Hematopoietic multipotent progenitor cell treated with erythropoietin and hydrocortisone succinate and interleukin-3 and kit ligand, for 17 days (in vitro differentiated cells): ENCODE measurements at regions not wholly inside any gene's neighbourhood (a gene's known extent, or its start where the extent isn't known, plus 50 kb on each side); places are given as distances from the start of the nearest gene placed in this dataset.

Experiments
- DNase-seq: peaks from one replicate; pipeline ENCODE4 v3.0.0-alpha.2; 2015; ENCODE audit warnings: low spot score

DNA sequence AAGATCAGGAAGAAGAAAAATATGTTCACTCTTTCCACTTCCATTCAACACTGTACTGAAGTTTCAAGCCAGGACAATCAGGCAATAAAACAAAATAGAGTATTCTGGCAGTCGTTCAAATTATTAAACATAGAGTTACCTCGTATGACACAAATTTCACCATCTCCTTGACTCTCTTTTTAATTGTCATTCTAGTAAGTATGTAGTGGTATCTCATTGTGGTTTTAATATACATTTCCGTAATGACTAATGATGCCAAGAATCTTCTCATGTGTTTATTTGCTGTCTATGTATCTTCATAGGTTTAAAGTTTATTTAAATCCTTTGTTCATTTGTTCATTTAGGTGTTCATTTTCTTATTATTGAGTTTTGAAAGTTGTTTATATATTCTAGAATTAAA, 352.2 kb downstream of the IDS start:
- DNase-seq, result no peak

DNA sequence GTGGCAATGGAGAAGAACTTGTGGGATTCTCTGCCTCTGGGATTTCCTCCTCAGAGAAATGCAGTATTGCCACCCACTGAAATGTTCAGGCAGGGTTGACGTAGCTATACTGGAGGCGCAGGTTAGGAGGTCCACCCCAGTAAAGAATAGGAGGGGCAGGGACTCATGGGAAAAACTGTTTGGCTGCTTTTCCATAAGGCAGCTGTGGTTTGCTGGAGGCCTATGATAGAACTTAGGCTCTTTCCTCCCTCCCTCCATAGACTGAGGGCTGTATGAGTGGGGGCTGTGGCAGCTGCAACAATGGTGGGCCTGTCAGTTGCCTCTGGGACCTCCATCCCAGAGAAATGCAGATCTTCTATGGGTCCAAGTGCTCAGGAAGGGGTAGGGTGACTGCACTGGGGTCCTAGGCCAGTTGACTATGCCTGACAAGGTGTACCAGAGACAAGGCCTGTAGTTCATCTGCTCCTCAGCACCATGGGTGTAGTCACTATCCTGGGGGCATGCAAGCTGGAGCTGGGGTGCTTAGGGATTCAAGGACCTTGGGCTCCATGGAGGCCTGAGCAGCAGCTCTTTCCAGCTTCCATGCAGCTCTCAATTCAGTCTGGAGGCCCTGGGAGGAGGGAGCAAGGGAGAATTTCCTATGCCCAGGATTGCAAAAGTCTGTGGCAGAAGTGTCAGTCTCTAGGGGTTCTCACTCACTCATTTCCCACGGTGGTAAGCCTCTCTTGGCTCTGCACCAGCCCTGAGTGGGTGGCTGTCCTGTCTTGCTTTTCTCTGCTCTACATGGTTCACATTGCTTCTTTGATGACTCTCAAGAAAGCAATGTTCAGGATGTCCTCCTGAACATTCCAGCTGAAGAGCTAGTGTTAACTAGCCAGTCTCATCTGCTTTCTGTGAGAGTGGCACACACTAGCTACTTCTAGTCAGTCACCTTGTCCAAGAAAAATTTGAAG, 353.0 kb downstream of the IDS start:
- no peak for DNase-seq

DNA sequence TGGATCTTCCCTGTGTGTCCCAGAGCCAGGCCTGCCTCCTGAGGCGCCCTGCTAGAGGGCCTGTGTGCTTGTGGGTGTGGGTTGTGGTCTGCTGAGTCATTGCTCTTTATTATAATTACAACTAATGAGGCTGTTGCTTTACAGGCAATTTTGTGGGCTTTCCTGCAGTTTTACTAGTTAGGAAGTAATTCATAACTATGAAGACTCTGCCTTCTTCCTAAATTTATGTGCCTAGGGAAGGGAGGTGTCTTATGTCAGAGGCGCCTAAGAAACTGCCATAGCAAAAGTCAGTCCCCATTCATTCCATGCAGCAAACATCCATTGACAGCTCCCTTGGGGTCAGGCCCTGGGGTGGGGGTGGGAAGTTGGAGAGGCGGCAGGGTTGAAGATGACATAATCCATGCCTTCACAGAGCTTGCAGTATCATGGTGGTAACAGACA, 359.2 kb downstream of the IDS start:
- no peak for DNase-seq

DNA sequence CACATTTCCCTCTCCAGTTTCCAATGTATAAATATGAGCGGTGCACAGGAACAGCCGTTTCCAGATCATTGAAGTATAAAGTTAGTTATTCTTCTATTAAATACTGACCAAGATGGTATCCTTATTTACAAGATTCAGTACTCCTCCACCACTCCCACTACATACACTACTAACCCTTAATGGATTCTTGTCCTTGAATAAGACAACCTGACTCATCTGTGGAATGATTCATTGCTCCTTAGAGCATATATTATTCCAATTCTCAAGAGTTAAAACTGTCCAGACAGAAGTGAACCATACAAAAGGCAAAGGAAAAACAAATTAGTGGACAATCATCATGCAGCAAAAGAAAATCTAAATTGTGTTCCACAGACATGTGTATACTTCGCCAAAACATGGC, 373.3 kb downstream of the IDS start:
- no peak for DNase-seq

DNA sequence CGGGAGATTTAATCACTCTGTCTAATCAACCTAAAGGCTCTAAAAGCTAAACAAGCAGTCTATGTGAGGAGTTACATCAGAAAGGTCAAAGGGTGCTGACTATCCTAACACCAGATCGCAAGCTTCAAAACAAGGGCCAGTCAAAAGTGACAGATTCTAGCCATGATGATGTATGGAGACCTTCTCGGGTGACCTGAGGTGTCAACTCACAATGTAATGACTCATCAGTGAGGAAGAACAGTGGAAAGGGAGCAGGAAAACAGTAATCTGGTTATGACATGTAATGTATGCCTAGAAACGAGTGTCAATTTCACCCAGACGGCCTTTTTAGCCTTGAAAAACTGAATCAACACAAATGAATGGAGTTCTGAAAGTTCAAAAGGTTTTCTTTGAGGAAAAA, 375.3 kb downstream of the IDS start:
- no peak for DNase-seq

DNA sequence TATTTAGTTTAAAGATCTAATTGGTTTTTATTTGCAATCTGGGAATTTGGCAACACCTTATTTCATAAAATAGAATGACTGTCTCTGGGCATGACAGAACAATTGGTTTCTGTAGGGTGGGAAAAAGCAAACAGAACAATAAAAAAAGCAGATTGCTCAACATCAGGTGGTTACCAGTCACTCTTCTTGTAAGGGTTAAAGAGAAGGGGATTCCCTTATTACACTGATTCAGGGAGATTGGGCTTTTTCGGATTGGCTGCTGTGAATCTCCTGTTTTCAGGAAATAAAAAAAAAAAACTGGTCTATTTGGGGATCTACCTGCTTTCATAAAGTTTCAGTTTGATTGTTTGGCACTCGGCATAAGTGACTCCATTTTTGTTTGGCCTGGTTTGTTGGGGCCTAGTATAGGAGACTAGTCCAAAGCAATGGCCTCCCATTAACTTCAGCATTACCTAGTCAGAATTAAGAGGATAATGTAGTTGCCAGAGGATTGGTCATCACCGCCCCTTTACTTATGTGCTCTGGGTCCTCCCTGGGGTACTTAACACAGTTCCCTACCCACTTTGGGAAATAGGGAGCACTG, 380.5 kb downstream of the IDS start:
- no peak for DNase-seq

DNA sequence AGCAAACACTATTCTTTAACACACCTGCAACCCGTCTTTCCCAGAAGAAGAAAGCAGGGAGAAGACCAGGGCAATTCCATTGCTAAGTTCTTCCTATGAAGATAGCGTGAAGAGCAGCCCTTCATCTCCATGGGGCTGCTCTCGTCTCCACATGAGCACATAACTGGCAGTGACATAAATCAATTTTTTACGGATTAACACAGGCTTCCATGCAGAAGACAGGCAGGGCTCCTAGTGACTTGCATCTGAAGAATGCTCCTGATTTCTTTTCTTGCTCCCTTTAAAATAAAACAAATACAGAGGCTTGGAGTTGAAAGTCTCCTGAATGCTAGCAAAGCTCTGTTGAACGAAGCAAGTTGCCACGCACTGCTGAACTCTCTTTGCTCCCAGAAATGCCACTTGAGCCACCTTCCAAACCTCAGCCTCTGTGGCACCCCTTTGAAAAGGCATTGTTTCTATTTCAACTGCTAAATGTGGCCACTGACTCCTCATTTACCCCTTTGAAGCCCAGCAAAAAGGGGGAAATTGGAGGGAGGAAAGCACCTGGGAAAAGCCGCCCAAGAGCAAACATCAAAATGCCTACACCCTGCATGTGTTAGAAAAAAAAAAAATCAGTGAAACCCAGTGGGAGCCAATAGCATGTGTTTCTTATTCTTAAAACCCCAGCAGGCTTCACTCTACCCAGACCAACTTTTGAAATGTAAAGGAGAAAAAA, 383.7 kb downstream of the IDS start:
- no peak for DNase-seq

DNA sequence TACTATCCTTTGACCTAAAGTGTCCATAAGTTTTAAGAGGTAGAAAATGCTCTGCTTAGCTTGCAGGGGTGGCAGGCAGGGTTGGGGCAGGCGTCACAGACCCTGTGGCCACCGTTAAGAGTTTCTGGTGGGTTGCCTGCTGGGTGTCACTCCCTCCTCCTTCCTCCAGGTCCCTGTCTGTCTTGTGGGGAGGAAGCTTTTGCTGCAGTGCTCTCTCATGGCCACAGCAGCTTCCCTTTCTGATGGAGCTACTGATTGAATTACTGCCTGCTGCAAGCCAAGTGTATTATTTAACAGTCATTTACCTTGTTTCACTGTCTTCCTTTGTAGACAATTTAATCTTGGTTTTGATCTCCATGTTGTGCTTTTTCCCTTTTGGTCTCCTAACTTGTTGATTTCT, 384.6 kb downstream of the IDS start:
- no peak for DNase-seq

DNA sequence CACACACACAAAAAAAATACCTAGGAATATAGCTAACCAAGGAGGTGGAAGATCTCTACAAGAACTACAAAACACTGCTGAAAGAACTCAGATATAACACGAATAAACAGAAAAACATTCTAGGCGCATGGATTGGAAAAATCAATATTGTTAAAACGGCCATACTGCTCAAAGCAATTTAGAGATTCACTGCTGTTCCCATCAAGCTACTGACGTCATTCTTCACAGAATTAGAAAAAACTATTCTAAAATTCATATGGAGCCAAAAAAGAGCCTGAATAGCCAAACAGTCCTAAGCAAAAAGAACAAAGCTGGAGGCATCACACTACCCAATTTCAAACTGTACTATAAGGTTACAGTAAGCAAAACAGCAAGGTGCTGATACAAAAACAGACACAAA, 390.2 kb downstream of the IDS start:
- no peak for DNase-seq

DNA sequence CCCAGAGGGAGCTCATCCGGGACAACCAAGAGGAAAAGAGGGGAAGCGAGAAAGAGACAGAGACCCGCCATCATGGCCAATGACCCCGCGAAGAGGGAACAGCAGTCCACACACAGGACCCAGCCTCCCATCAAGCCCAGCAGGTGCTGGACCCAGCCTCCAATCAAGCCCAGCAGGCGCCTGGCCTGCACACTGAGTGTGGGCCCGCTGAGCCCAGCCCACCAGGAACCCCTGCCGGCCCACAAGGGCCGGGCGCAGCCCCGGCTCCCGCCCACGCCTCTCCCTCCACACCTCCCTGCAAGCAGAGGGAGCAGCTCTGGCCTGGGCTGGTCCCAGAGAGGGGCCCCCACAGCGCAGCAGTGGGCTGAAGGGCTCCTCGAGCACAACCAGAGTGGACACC, 391.1 kb downstream of the IDS start:
- DNase-seq, result no peak

DNA sequence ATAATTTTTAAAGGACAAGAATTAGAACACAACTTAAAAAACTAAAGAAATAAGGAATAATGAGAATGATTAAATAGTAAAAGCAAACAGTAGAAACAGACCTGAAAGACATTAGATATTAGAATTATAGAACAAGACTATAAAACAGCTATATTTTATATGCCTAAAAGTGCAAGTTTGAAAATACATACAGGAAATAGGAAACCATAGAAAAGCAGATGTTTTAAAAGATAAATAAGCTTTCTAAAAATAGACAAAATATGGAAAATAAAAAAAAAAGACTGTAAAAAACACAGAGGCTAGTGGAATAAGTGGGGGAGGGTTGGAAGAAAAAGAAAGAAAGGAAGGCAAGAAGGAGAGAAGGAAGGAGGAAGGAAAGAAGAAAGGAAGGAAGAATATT, 407.3 kb downstream of the IDS start:
- no peak for DNase-seq

DNA sequence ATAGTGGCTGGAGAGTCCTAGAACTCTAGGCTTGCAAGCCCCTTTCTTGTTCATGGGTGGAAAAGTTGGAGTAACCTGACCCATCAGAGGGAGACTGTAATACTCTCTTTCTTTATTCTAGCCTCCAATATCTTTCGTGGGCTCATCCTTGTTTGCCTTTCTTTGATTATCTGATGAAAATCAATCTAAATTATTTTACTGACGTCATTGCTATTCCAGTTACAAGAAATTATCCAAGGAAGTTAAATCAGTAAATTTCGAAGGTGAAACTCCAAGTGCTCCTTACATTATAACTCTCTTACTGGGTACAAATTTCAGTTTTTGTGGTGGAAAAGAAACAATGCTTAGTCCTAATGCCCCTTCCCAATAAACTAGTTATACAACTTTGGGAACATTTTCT, 412.9 kb downstream of the IDS start:
- no peak for DNase-seq

DNA sequence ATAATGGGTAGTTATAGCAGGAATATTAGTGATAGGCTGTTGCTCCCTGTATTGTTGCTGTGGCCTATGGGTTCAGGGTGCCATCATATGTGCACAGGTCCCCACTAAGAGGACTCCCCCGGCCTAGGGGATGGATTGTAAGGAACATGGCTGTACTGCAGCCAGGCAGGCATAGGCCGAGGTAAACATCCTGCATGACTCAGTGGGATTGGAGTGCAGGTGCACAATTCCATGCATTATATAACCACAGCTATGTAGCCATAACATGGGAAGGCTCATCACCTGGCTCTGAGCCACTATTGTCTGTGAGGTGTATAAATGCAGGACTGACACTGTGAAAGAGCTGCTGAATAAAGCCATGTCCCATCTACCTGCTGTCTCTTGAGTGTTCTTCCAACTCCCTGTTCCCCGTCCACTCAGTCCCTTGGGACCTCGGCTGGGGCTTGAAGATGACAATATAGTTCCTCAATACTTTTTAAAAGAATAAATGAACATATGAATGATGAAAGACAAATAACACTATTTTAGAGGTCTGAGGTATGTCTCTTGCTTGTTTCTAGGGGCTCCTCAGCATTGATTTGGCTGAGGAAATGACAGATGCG, 425.2 kb downstream of the IDS start:
- no peak for DNase-seq

DNA sequence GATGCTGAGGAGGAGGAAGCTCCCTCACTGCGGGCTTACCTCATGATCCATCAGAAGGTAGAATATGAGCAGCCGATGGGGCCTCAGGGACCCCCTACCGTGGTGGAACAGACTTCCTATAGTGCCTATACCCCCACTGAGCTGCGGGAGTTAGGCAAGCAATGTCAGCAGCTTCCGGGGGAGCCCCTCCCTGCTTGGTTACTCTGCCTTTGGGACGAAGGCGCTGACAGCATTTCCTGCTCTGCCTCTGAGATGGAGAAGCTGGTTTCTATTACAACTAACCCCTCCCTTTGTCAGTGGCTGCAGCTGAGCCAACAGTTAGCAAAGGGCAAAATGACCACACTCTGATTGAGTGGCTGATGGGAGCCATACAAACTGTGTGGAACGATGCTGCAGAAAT, 430.7 kb downstream of the IDS start:
- DNase-seq, result no peak

DNA sequence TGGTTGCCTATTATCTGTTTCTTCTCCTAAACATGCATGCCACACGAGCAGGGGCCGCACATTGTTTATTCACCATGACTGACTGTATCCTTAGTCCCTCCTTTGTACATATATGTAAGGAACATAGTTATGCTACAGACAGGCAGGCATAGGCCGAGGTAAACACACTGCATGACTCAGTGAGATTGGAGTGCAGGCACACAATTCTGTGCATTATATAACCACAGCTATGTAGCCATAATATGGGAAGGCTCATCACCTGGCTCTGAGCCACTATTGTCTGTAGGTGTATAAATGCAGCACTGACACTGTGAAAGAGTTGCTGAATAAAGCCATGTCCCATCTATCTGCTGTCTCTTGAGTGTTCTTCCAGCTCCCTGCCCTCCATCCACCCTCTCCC, 431.6 kb downstream of the IDS start:
- DNase-seq, result no peak

DNA sequence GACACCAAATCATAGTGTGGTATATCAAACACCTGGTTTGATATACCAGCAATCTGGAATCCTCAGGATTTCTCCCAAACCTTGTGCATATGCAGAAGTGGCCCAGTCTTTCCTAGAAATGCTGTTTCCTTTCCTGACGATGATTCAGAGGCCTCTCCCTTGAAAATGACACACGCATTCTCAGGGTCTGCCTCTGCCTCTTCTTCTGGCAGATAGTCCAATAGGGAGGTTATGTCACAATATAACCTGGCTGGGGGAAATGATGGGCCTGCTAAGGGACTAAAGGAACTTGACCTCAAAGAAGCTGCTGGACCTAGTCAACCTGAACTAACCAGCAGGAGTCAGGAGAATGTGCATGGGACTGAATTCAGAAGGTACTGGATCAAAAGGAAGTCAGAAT, 435.2 kb downstream of the IDS start:
- DNase-seq, result no peak

DNA sequence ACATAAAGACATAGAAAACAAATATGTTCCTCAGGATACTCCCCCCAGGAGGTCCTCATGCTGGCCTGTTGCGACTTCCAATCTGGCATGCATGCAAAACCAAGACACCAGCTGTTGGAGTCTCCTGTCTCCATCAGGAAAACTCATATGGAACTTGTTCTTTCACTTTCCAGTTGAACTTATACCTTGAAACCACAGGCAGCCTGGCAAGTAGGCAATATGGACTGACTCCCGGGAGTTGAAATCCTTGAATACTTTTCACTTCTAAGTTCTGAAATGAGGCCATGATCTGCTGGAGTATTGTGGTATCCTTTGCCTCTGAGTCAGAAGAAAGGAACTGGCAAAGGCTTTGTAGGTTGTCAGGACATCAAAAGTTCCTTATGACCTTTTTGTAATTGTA, 444.2 kb downstream of the IDS start:
- DNase-seq, result no peak
